ENCODE measurements at regions not wholly inside any gene's neighbourhood (a gene's known extent, or its start where the extent isn't known, plus 50 kb on each side); places are given as distances from the start of the nearest gene placed in this dataset.

DNA sequence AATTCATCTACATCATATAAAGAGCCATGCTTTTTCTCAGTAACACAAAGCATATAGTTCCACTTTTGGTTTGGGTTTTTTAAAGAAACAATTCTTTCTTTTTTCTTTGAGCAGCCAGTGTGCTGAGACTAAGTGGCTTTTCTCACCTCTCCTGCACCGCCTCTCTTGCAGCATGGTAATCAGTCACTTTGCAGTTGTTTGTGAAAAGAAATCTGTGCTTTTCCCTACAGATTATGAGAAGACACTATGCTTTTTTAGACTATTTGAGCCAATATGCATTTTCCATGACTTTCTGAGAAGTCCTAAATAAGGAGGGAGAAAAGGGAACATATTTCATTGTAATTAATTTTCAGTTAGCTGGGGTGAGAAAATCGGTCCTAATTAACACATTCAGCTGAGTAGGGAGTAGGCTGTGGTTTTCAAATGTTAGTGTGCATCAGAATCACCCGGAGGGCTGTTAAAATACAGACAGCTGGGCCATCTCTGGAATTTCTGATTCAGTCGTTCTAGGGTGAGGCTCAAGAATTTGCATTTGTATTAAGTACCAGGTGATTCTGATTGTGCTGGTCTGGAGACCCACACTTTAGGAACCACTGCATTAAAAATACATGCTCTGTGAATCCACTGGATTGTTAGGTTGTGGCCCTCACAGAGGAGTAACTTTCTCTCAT is 155.2 kb downstream of the TINAG start:
- Histone ChIP-seq H3K4me1 (ENCODE audit: low read depth) (no peaks in the 10 kb centered on the region), H3K4me3 (no peak overlapping the region), H3K9me3 (peaks cover 3% of the 10 kb centered on the region), H3K36me3 (ENCODE audit: low read depth) (no peaks in the 10 kb centered on the region)
- intact Hi-C loops (cut with DNase I, micrococcal nuclease): no loop called here
- TF ChIP-seq, protein P1, sequence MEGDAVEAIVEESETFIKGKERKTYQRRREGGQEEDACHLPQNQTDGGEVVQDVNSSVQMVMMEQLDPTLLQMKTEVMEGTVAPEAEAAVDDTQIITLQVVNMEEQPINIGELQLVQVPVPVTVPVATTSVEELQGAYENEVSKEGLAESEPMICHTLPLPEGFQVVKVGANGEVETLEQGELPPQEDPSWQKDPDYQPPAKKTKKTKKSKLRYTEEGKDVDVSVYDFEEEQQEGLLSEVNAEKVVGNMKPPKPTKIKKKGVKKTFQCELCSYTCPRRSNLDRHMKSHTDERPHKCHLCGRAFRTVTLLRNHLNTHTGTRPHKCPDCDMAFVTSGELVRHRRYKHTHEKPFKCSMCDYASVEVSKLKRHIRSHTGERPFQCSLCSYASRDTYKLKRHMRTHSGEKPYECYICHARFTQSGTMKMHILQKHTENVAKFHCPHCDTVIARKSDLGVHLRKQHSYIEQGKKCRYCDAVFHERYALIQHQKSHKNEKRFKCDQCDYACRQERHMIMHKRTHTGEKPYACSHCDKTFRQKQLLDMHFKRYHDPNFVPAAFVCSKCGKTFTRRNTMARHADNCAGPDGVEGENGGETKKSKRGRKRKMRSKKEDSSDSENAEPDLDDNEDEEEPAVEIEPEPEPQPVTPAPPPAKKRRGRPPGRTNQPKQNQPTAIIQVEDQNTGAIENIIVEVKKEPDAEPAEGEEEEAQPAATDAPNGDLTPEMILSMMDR (IDR thresholded peaks at IDR 0.05): no peak
- ATAC-seq (no peak), DNase-seq (no peak)

DNA sequence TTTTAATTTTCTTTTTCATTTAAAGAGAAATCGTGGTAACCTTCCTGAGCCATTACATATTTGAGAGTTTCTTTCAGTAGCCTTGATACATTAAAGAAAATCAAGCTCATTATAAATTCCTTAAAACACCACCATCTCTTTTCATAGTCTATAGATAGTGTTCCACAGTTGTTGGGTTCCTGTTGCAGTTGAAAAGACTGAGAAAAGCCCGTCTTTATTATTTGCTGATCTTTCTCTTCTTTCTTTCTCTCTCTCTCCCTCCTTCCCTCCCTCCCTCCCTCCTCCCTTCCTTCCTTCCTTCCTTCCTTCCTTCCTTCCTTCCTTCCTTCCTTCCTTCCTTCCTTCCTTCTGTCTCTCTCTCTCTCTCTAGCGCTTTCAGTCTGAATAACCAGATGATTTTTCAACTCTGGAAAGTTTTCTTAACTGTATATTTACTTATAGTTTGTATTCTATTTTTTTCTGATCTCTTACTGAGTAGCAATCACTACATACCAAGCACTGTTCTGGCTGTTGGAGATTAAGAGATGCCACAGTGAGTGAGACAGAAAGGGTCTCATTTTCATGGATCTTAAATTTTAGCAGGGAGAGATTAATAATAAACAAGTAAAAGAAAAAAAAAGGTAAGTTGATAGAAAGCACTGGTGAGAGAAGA is 157.5 kb downstream of the TINAG start:
- H3K36me3 ChIP-seq (ENCODE audit: low read depth): no peaks in the 10 kb centered on the region
- no peak for ATAC-seq
- TF ChIP-seq, protein P1 (IDR thresholded peaks at IDR 0.05): no peak
- H3K9me3 ChIP-seq: no peaks in the 10 kb centered on the region
- DNase-seq: no peak
- no peak overlapping the region for H3K4me3 ChIP-seq
- H3K4me1 ChIP-seq (ENCODE audit: low read depth): no peaks in the 10 kb centered on the region
- intact Hi-C loops (cut with DNase I, micrococcal nuclease): no loop called here

DNA sequence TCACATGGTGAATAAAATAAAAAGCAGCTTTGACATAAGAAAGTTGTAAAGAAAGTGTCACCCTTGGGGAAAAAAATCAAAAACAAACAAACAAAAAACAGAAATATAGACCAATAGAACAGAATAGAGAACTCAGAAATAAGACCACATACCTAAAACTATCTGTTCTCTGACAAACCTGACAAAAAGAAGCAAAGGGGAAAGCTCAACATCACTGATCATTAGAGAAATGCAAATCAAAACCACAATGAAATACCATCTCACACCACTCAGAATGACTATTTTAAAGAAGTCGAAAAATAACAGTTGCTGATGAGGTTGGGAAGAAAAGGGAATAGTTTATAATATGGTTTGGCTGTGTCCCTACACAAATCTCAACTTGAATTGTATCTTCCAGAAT is 159.1 kb downstream of the TINAG start:
- H3K4me1 ChIP-seq (ENCODE audit: low read depth): no peaks in the 10 kb centered on the region
- DNase-seq (no peak), ATAC-seq (no peak)
- H3K36me3 ChIP-seq (ENCODE audit: low read depth): no peaks in the 10 kb centered on the region
- H3K4me3 ChIP-seq: no peak overlapping the region
- H3K9me3 ChIP-seq: no peaks in the 10 kb centered on the region
- intact Hi-C loops (cut with DNase I, micrococcal nuclease): no loop called here
- TF ChIP-seq, protein P1 (IDR thresholded peaks at IDR 0.05): no peak

DNA sequence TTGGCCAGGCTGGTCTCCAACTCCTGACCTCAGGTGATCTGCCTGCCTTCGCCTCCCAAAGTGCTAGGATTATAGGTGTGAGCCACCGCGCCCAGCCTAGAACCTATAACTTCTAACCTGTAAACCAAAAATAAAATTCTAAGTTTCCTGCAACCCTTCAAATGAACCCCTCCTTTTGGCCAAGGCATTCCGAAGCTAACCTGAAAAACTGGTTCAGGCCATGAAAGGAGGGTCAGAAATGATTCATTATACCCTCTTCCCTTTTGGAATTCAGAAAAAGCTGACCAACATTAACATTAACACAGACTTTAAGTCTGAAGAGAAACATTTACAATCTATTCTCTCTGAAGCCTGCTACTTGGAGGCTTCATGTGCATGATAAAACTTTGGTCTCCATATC is 165.1 kb downstream of the TINAG start:
- no peaks in the 10 kb centered on the region for H3K4me1 ChIP-seq (ENCODE audit: low read depth)
- no peak for ATAC-seq
- no peaks in the 10 kb centered on the region for H3K9me3 ChIP-seq
- intact Hi-C loops (cut with DNase I, micrococcal nuclease): no loop called here
- TF ChIP-seq, protein P1 (IDR thresholded peaks at IDR 0.05): no peak
- H3K4me3 ChIP-seq: no peak overlapping the region
- no peaks in the 10 kb centered on the region for H3K36me3 ChIP-seq (ENCODE audit: low read depth)
- no peak for DNase-seq

DNA sequence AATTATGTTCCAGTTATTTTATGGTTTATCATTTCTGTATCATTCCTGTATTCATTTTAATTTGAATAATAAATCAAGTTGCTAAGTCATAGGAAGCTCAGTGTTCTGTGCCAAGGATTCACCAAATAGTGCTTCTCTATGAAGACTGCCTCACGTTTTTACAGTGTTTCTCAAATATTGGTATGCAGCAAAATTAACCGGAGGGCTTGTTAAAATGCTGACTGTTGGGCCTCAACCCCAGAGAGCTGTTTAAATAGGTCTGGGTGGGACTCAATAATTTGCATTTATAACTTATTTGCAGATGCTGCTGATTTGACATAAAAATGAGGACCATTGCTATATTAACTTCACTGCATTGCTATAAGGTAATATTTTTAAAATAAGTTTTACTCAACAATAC is 166.7 kb downstream of the TINAG start:
- intact Hi-C loops (cut with DNase I, micrococcal nuclease): no loop called here
- TF ChIP-seq, protein P1 (IDR thresholded peaks at IDR 0.05): no peak
- no peaks in the 10 kb centered on the region for H3K36me3 ChIP-seq (ENCODE audit: low read depth)

More for the DNA sequence above, 166.7 kb downstream of the TINAG start:
- Histone ChIP-seq H3K4me1 (ENCODE audit: low read depth) (no peaks in the 10 kb centered on the region), H3K4me3 (no peak overlapping the region), H3K9me3 (no peaks in the 10 kb centered on the region)
- no peak for ATAC-seq
- DNase-seq: no peak

Measured in mucosa of descending colon (tissue), 3 donors.